Glutamatergic neuron (in vitro differentiated cells): ENCODE measurements at regions not wholly inside any gene's neighbourhood (a gene's known extent, or its start where the extent isn't known, plus 50 kb on each side); places are given as distances from the start of the nearest gene placed in this dataset.

Source experiments
- DNase-seq: peaks from one replicate; pipeline ENCODE4 v3.0.0; 2022
- H3K27ac Mint-ChIP-seq: one replicate; pipeline ENCODE4 v1.8.0; 2020; ENCODE audit warnings: mild to moderate bottlenecking, mixed read lengths, inconsistent platforms; ENCODE audit not compliant: unreplicated experiment
- H3K27me3 Mint-ChIP-seq: one replicate; pipeline ENCODE4 v1.8.0; 2020; ENCODE audit warnings: mild to moderate bottlenecking, moderate library complexity, mixed read lengths, inconsistent platforms; ENCODE audit not compliant: unreplicated experiment
- H3K36me3 Mint-ChIP-seq: one replicate; pipeline ENCODE4 v1.8.0; 2020; ENCODE audit warnings: mild to moderate bottlenecking, mixed read lengths, inconsistent platforms; ENCODE audit not compliant: unreplicated experiment
- H3K4me1 Mint-ChIP-seq: one replicate; pipeline ENCODE4 v1.8.0; 2020; ENCODE audit warnings: mild to moderate bottlenecking, low read depth, mixed read lengths, inconsistent platforms; ENCODE audit not compliant: unreplicated experiment
- H3K4me3 Mint-ChIP-seq: one replicate; pipeline ENCODE4 v1.8.0; 2020; ENCODE audit warnings: mild to moderate bottlenecking, mixed read lengths, inconsistent platforms; ENCODE audit not compliant: unreplicated experiment
- H3K9me3 Mint-ChIP-seq: one replicate; pipeline ENCODE4 v1.8.0; 2020; ENCODE audit warnings: mild to moderate bottlenecking, moderate library complexity, mixed read lengths, inconsistent platforms; ENCODE audit not compliant: unreplicated experiment
- CTCF ChIP-seq: fragments of 200-600 bp; sonication (generic); IDR thresholded peaks from one replicate; pipeline ENCODE4 v1.5.0; 2021; ENCODE audit not compliant: partially characterized antibody, unreplicated experiment

- Mint-ChIP-seq H3K9me3 (peaks cover 18% of the 10 kb centered on the region), H3K27ac (no peak overlapping the region), H3K4me1 (peaks cover 27% of the 10 kb centered on the region), H3K27me3 (peaks cover 21% of the 10 kb centered on the region), H3K36me3 (peaks cover 5% of the 10 kb centered on the region), H3K4me3 (no peak overlapping the region)
- no peak for DNase-seq
- no peak for TF ChIP-seq CTCF
Measured at GRCh38 chr16:88297178-88297720, 85.5 kb upstream of the ZNF469 start.

GRCh38 chr16:88298181-88298832 is 84.5 kb upstream of the ZNF469 start:
- peaks cover 18% of the 10 kb centered on the region for H3K9me3 Mint-ChIP-seq
- peaks cover 5% of the 10 kb centered on the region for H3K36me3 Mint-ChIP-seq
- TF ChIP-seq CTCF, result no peak
- H3K4me3 Mint-ChIP-seq, result no peak overlapping the region
- H3K27ac Mint-ChIP-seq, result no peak overlapping the region
- no peak for DNase-seq
- H3K27me3 Mint-ChIP-seq, result peaks cover 23% of the 10 kb centered on the region
- peaks cover 27% of the 10 kb centered on the region for H3K4me1 Mint-ChIP-seq

- no peak for TF ChIP-seq CTCF
- Mint-ChIP-seq H3K9me3 (peaks cover 18% of the 10 kb centered on the region), H3K4me1 (peaks cover 27% of the 10 kb centered on the region), H3K27ac (no peak overlapping the region), H3K27me3 (peaks cover 22% of the 10 kb centered on the region), H3K36me3 (peaks cover 5% of the 10 kb centered on the region), H3K4me3 (no peak overlapping the region)
- no peak for DNase-seq
Measured at GRCh38 chr16:88298833-88299745, 83.7 kb upstream of the ZNF469 start.

GRCh38 chr16:88299751-88300462 is 82.9 kb upstream of the ZNF469 start:
- Mint-ChIP-seq H3K27me3 (peaks cover 17% of the 10 kb centered on the region), H3K9me3 (peaks cover 18% of the 10 kb centered on the region), H3K4me1 (peaks cover 22% of the 10 kb centered on the region), H3K36me3 (no peaks in the 10 kb centered on the region), H3K4me3 (no peak overlapping the region), H3K27ac (no peak overlapping the region)
- no peak for TF ChIP-seq CTCF
- no peak for DNase-seq
